ENCODE measurements at regions not wholly inside any gene's neighbourhood (a gene's known extent, or its start where the extent isn't known, plus 50 kb on each side); places are given as distances from the start of the nearest gene placed in this dataset.

GRCh38 chr4:166293556-166293955 is 420.5 kb downstream of the TLL1 start:
- Histone ChIP-seq H3K4me2 (ENCODE audit: unreplicated experiment) (no peak overlapping the region), H4K20me1 (ENCODE audit: insufficient read depth) (no peaks in the 10 kb centered on the region), H3K9ac (no peak overlapping the region), H3K9me2 (ENCODE audit: insufficient read depth) (no peaks in the 10 kb centered on the region), H3K27ac (no peak overlapping the region), H3K27me3 (replicated peaks; ENCODE audit: insufficient read depth) (no peaks in the 10 kb centered on the region), H3K36me3 (ENCODE audit: low read depth) (no peaks in the 10 kb centered on the region), H3F3A (ENCODE audit: insufficient read depth) (no peaks in the 10 kb centered on the region), H3K9me3 (ENCODE audit: low read depth) (no peaks in the 10 kb centered on the region), H3K79me2 (ENCODE audit: insufficient read depth) (no peaks in the 10 kb centered on the region), H3K4me1 (ENCODE audit: insufficient read depth) (no peaks in the 10 kb centered on the region), H2AFZ (no peak overlapping the region), H3K4me3 (no peak overlapping the region)
- in situ Hi-C loops (cut with MboI) = no loop called here
- TF ChIP-seq EZH2 (IDR thresholded peaks at IDR 0.05; ENCODE audit: insufficient read depth, poor library complexity, severe bottlenecking) = no peak
- no peak for TF ChIP-seq EZH2phosphoT487 (IDR thresholded peaks at IDR 0.05; ENCODE audit: insufficient read depth, low read depth)
- DNase-seq = no peak
- 8 to 10% methylated on average over 2 of the region's 2 CpGs for WGBS, 2 experiments (ENCODE audit: low coverage in 1 of 2, low lambda C conversion rate in 2 of 2, missing lambda C conversion rate in 2 of 2)

- TF ChIP-seq EZH2phosphoT487 (IDR thresholded peaks at IDR 0.05; ENCODE audit: insufficient read depth, low read depth) (no peak), EZH2 (IDR thresholded peaks at IDR 0.05; ENCODE audit: insufficient read depth, poor library complexity, severe bottlenecking) (no peak)
- Histone ChIP-seq H3K36me3 (ENCODE audit: low read depth) (no peaks in the 10 kb centered on the region), H3K9ac (no peak overlapping the region), H3K4me3 (no peak overlapping the region), H3K79me2 (ENCODE audit: insufficient read depth) (no peaks in the 10 kb centered on the region), H3F3A (ENCODE audit: insufficient read depth) (no peaks in the 10 kb centered on the region), H3K27me3 (replicated peaks; ENCODE audit: insufficient read depth) (no peaks in the 10 kb centered on the region), H3K27ac (no peak overlapping the region), H3K4me2 (ENCODE audit: unreplicated experiment) (no peak overlapping the region), H4K20me1 (ENCODE audit: insufficient read depth) (no peaks in the 10 kb centered on the region), H2AFZ (no peak overlapping the region), H3K4me1 (ENCODE audit: insufficient read depth) (no peaks in the 10 kb centered on the region), H3K9me2 (ENCODE audit: insufficient read depth) (no peaks in the 10 kb centered on the region), H3K9me3 (ENCODE audit: low read depth) (no peaks in the 10 kb centered on the region)
- DNase-seq = no peak
- 12 to 15% methylated on average over 6 of the region's 6 CpGs for WGBS, 2 experiments (ENCODE audit: low coverage in 1 of 2, low lambda C conversion rate in 2 of 2, missing lambda C conversion rate in 2 of 2)
- in situ Hi-C loops (cut with MboI) = no loop called here
These were observed 428.2 kb downstream of the TLL1 start for GRCh38 chr4:166301266-166301665.

GRCh38 chr4:166308647-166309046 is 435.6 kb downstream of the TLL1 start:
- H3K27me3 ChIP-seq (replicated peaks; ENCODE audit: insufficient read depth) = no peaks in the 10 kb centered on the region
- in situ Hi-C loops (cut with MboI) = no loop called here

GRCh38 chr4:166309286-166309685 is 436.2 kb downstream of the TLL1 start:
- H3K4me1 ChIP-seq (ENCODE audit: insufficient read depth) = no peaks in the 10 kb centered on the region
- H3K9me2 ChIP-seq (ENCODE audit: insufficient read depth) = no peaks in the 10 kb centered on the region
- no peaks in the 10 kb centered on the region for H3K9me3 ChIP-seq (ENCODE audit: low read depth)
- H3K9ac ChIP-seq = no peak overlapping the region
- no peaks in the 10 kb centered on the region for H3K79me2 ChIP-seq (ENCODE audit: insufficient read depth)
- H2AFZ ChIP-seq = no peak overlapping the region
- TF ChIP-seq EZH2phosphoT487 (IDR thresholded peaks at IDR 0.05; ENCODE audit: insufficient read depth, low read depth) = no peak
- no peak for TF ChIP-seq EZH2 (IDR thresholded peaks at IDR 0.05; ENCODE audit: insufficient read depth, poor library complexity, severe bottlenecking)
- no peak for DNase-seq
- no peaks in the 10 kb centered on the region for H3F3A ChIP-seq (ENCODE audit: insufficient read depth)
- in situ Hi-C loops (cut with MboI) = no loop called here
- 9 to 12% methylated on average over 3 of the region's 3 CpGs for WGBS, 2 experiments (ENCODE audit: low coverage in 1 of 2, low lambda C conversion rate in 2 of 2, missing lambda C conversion rate in 2 of 2)
- no peak overlapping the region for H3K27ac ChIP-seq
- no peaks in the 10 kb centered on the region for H3K36me3 ChIP-seq (ENCODE audit: low read depth)
- no peaks in the 10 kb centered on the region for H3K27me3 ChIP-seq (replicated peaks; ENCODE audit: insufficient read depth)
- H3K4me3 ChIP-seq = no peak overlapping the region
- no peak overlapping the region for H3K4me2 ChIP-seq (ENCODE audit: unreplicated experiment)
- no peaks in the 10 kb centered on the region for H4K20me1 ChIP-seq (ENCODE audit: insufficient read depth)

More at GRCh38 chr4:166308647-166309046, 435.6 kb downstream of the TLL1 start:
- no peak overlapping the region for H3K9ac ChIP-seq
- TF ChIP-seq EZH2phosphoT487 (IDR thresholded peaks at IDR 0.05; ENCODE audit: insufficient read depth, low read depth) (no peak), EZH2 (IDR thresholded peaks at IDR 0.05; ENCODE audit: insufficient read depth, poor library complexity, severe bottlenecking) (no peak)
- no peaks in the 10 kb centered on the region for H3K9me2 ChIP-seq (ENCODE audit: insufficient read depth)
- no peak overlapping the region for H2AFZ ChIP-seq
- H3K36me3 ChIP-seq (ENCODE audit: low read depth) = no peaks in the 10 kb centered on the region
- H3K4me3 ChIP-seq = no peak overlapping the region
- WGBS, 2 experiments (ENCODE audit: low coverage in 1 of 2, low lambda C conversion rate in 2 of 2, missing lambda C conversion rate in 2 of 2) = 17 to 18% methylated on average over 4 of the region's 4 CpGs
- no peaks in the 10 kb centered on the region for H3K4me1 ChIP-seq (ENCODE audit: insufficient read depth)
- H3K79me2 ChIP-seq (ENCODE audit: insufficient read depth) = no peaks in the 10 kb centered on the region
- H3F3A ChIP-seq (ENCODE audit: insufficient read depth) = no peaks in the 10 kb centered on the region
- no peak for DNase-seq
- H3K9me3 ChIP-seq (ENCODE audit: low read depth) = no peaks in the 10 kb centered on the region
- H4K20me1 ChIP-seq (ENCODE audit: insufficient read depth) = no peaks in the 10 kb centered on the region
- no peak overlapping the region for H3K4me2 ChIP-seq (ENCODE audit: unreplicated experiment)
- H3K27ac ChIP-seq = no peak overlapping the region

- no peak overlapping the region for H3K9ac ChIP-seq
- H3K36me3 ChIP-seq (ENCODE audit: low read depth) = no peaks in the 10 kb centered on the region
- H3K4me1 ChIP-seq (ENCODE audit: insufficient read depth) = no peaks in the 10 kb centered on the region
- H3K27ac ChIP-seq = no peak overlapping the region
- H2AFZ ChIP-seq = no peak overlapping the region
- no peak overlapping the region for H3K4me2 ChIP-seq (ENCODE audit: unreplicated experiment)
- H3K4me3 ChIP-seq = no peak overlapping the region
- H3K79me2 ChIP-seq (ENCODE audit: insufficient read depth) = no peaks in the 10 kb centered on the region
- in situ Hi-C loops (cut with MboI) = no loop called here
- no peak for DNase-seq
- H3F3A ChIP-seq (ENCODE audit: insufficient read depth) = no peaks in the 10 kb centered on the region
- 2 to 9% methylated on average over 2 of the region's 2 CpGs for WGBS, 2 experiments (ENCODE audit: low coverage in 1 of 2, low lambda C conversion rate in 2 of 2, missing lambda C conversion rate in 2 of 2)
- TF ChIP-seq EZH2phosphoT487 (IDR thresholded peaks at IDR 0.05; ENCODE audit: insufficient read depth, low read depth) = no peak
- TF ChIP-seq EZH2 (IDR thresholded peaks at IDR 0.05; ENCODE audit: insufficient read depth, poor library complexity, severe bottlenecking) = no peak
- H3K9me2 ChIP-seq (ENCODE audit: insufficient read depth) = no peaks in the 10 kb centered on the region
- no peaks in the 10 kb centered on the region for H3K9me3 ChIP-seq (ENCODE audit: low read depth)
- no peaks in the 10 kb centered on the region for H3K27me3 ChIP-seq (replicated peaks; ENCODE audit: insufficient read depth)
- no peaks in the 10 kb centered on the region for H4K20me1 ChIP-seq (ENCODE audit: insufficient read depth)
These were observed 438.1 kb downstream of the TLL1 start for GRCh38 chr4:166311169-166311568.

All from GM23248 (cell line).